Neural progenitor cell (in vitro differentiated cells): ENCODE measurements at regions not wholly inside any gene's neighbourhood (a gene's known extent, or its start where the extent isn't known, plus 50 kb on each side); places are given as distances from the start of the nearest gene placed in this dataset.

ENCODE experiments used
- EZH2 ChIP-seq: fragments of 200-600 bp; sonication (generic); IDR thresholded peaks from 2 replicates; pipeline ENCODE4 v1.6.1; 2017; ENCODE audit warnings: antibody characterized with exemption, mild to moderate bottlenecking, moderate library complexity
- EZH2phosphoT487 ChIP-seq: fragments of 200-600 bp; sonication (generic); IDR thresholded peaks from 2 replicates; pipeline ENCODE4 v1.6.1; 2017; ENCODE audit warnings: antibody characterized with exemption
- TF ChIP-seq, protein P1 (sequence below): fragments of 200-600 bp; sonication (generic); IDR thresholded peaks from 2 replicates; pipeline ENCODE4 v1.5.1; 2017; ENCODE audit warnings: antibody characterized with exemption, mild to moderate bottlenecking

GRCh38 chr2:107684421-107684820, 142.3 kb upstream of the RGPD4 start:
- TF ChIP-seq, protein P1, sequence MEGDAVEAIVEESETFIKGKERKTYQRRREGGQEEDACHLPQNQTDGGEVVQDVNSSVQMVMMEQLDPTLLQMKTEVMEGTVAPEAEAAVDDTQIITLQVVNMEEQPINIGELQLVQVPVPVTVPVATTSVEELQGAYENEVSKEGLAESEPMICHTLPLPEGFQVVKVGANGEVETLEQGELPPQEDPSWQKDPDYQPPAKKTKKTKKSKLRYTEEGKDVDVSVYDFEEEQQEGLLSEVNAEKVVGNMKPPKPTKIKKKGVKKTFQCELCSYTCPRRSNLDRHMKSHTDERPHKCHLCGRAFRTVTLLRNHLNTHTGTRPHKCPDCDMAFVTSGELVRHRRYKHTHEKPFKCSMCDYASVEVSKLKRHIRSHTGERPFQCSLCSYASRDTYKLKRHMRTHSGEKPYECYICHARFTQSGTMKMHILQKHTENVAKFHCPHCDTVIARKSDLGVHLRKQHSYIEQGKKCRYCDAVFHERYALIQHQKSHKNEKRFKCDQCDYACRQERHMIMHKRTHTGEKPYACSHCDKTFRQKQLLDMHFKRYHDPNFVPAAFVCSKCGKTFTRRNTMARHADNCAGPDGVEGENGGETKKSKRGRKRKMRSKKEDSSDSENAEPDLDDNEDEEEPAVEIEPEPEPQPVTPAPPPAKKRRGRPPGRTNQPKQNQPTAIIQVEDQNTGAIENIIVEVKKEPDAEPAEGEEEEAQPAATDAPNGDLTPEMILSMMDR = no peak
- no peak for TF ChIP-seq EZH2
- TF ChIP-seq EZH2phosphoT487 = no peak
